ENCODE measurements at regions not wholly inside any gene's neighbourhood (a gene's known extent, or its start where the extent isn't known, plus 50 kb on each side); places are given as distances from the start of the nearest gene placed in this dataset.

GRCh38 chr2:18325118-18325517 lies 235.3 kb downstream of the RDH14 start:
- TF ChIP-seq CTCF (IDR thresholded peaks at IDR 0.05; ENCODE audit: unreplicated experiment in 3 of 3) = no peak
- H3K27me3 Mint-ChIP-seq (ENCODE audit: low read depth) = no peaks in the 10 kb centered on the region
- H3K9me3 Mint-ChIP-seq = no peaks in the 10 kb centered on the region
- no peaks in the 10 kb centered on the region for H3K4me1 Mint-ChIP-seq
- no peak overlapping the region for H3K4me3 Mint-ChIP-seq
- H3K27ac Mint-ChIP-seq = peak overlapping the region; percentile 14 to 48 (median 24)
- no peaks in the 10 kb centered on the region for H3K36me3 Mint-ChIP-seq (ENCODE audit: low read depth)

- Mint-ChIP-seq H3K4me1 (no peaks in the 10 kb centered on the region), H3K36me3 (ENCODE audit: low read depth) (no peaks in the 10 kb centered on the region), H3K27me3 (ENCODE audit: low read depth) (no peaks in the 10 kb centered on the region), H3K9me3 (no peaks in the 10 kb centered on the region), H3K27ac (no peak overlapping the region), H3K4me3 (no peak overlapping the region)
- no peak for TF ChIP-seq CTCF (IDR thresholded peaks at IDR 0.05; ENCODE audit: unreplicated experiment in 3 of 3)
Measured at GRCh38 chr2:18319987-18320386, 240.5 kb downstream of the RDH14 start.

- no peaks in the 10 kb centered on the region for H3K27me3 Mint-ChIP-seq (ENCODE audit: low read depth)
- H3K4me3 Mint-ChIP-seq = no peak overlapping the region
- H3K9me3 Mint-ChIP-seq = peaks cover 4% of the 10 kb centered on the region
- H3K36me3 Mint-ChIP-seq (ENCODE audit: low read depth) = no peaks in the 10 kb centered on the region
- no peaks in the 10 kb centered on the region for H3K4me1 Mint-ChIP-seq
- TF ChIP-seq CTCF (IDR thresholded peaks at IDR 0.05; ENCODE audit: unreplicated experiment in 3 of 3) = no peak
- no peak overlapping the region for H3K27ac Mint-ChIP-seq
Measured at GRCh38 chr2:18317017-18317416, 243.4 kb downstream of the RDH14 start.

- Mint-ChIP-seq H3K36me3 (ENCODE audit: low read depth) (no peaks in the 10 kb centered on the region), H3K27me3 (ENCODE audit: low read depth) (no peaks in the 10 kb centered on the region), H3K4me1 (no peaks in the 10 kb centered on the region), H3K4me3 (no peak overlapping the region), H3K9me3 (peaks cover 4% of the 10 kb centered on the region), H3K27ac (no peak overlapping the region)
- TF ChIP-seq CTCF (IDR thresholded peaks at IDR 0.05; ENCODE audit: unreplicated experiment in 3 of 3) = no peak
Measured at GRCh38 chr2:18312818-18313217, 247.6 kb downstream of the RDH14 start.

- Mint-ChIP-seq H3K9me3 (peaks cover 5% of the 10 kb centered on the region), H3K36me3 (ENCODE audit: low read depth) (no peaks in the 10 kb centered on the region), H3K27me3 (ENCODE audit: low read depth) (no peaks in the 10 kb centered on the region), H3K4me3 (no peak overlapping the region), H3K27ac (peak overlapping the region; percentile 37 to 72 (median 44)), H3K4me1 (no peaks in the 10 kb centered on the region)
- TF ChIP-seq CTCF (IDR thresholded peaks at IDR 0.05; ENCODE audit: unreplicated experiment in 3 of 3) = no peak
Measured at GRCh38 chr2:18311420-18312195, 248.8 kb downstream of the RDH14 start.

- no peaks in the 10 kb centered on the region for H3K4me1 Mint-ChIP-seq
- no peak for TF ChIP-seq CTCF (IDR thresholded peaks at IDR 0.05; ENCODE audit: unreplicated experiment in 3 of 3)
- no peaks in the 10 kb centered on the region for H3K27me3 Mint-ChIP-seq (ENCODE audit: low read depth)
- H3K36me3 Mint-ChIP-seq (ENCODE audit: low read depth) = no peaks in the 10 kb centered on the region
- peaks cover 6% of the 10 kb centered on the region for H3K9me3 Mint-ChIP-seq
- no peak overlapping the region for H3K4me3 Mint-ChIP-seq
- no peak overlapping the region for H3K27ac Mint-ChIP-seq
Measured at GRCh38 chr2:18309627-18310026, 250.8 kb downstream of the RDH14 start.
